ENCODE measurements at regions not wholly inside any gene's neighbourhood (a gene's known extent, or its start where the extent isn't known, plus 50 kb on each side); places are given as distances from the start of the nearest gene placed in this dataset.

GRCh38 chr5:155270725-155271124 is 257.2 kb downstream of the KIF4B start:
- no peak for TF ChIP-seq CTCF (IDR thresholded peaks at IDR 0.05)
- TF ChIP-seq POLR2A (IDR thresholded peaks at IDR 0.05): no peak
- TF ChIP-seq POLR2AphosphoS5 (IDR thresholded peaks at IDR 0.05): no peak
